ENCODE measurements at regions not wholly inside any gene's neighbourhood (a gene's known extent, or its start where the extent isn't known, plus 50 kb on each side); places are given as distances from the start of the nearest gene placed in this dataset.
"Not testable (repeated sequence)": the region's sequence is repeated elsewhere in the genome, so short reads cannot be mapped to it uniquely, and the experiment has no call there.

GRCh38 chr4:121616449-121616848, 80.3 kb downstream of the ANXA5 start:
- not testable (repeated sequence) for DNase-seq

- DNase-seq: no peak
These were observed 82.7 kb downstream of the ANXA5 start for GRCh38 chr4:121614101-121614500.

- peak; percentile 23 for DNase-seq
These were observed 97.7 kb downstream of the ANXA5 start for GRCh38 chr4:121599049-121599448.

GRCh38 chr4:121597346-121597934, 99.3 kb downstream of the ANXA5 start:
- DNase-seq: no peak

- DNase-seq: peak; percentile 95
These were observed 101.8 kb downstream of the ANXA5 start for GRCh38 chr4:121594796-121595526.

- DNase-seq: no peak
These were observed 103.0 kb downstream of the ANXA5 start for GRCh38 chr4:121593760-121594159.

- DNase-seq: not testable (repeated sequence)
These were observed 104.5 kb downstream of the ANXA5 start for GRCh38 chr4:121592257-121592656.

GRCh38 chr4:121584836-121585235, 111.9 kb downstream of the ANXA5 start:
- no peak for DNase-seq

- no peak for DNase-seq
These were observed 113.4 kb downstream of the ANXA5 start for GRCh38 chr4:121583396-121583795.

- no peak for DNase-seq
These were observed 114.5 kb downstream of the ANXA5 start for GRCh38 chr4:121582296-121582695.

- not testable (repeated sequence) for DNase-seq
These were observed 121.4 kb downstream of the ANXA5 start for GRCh38 chr4:121575392-121575791.

GRCh38 chr4:121574618-121575017, 122.2 kb downstream of the ANXA5 start:
- DNase-seq: no peak

GRCh38 chr4:121567748-121568147, 129.0 kb downstream of the ANXA5 start:
- no peak for DNase-seq

- no peak for DNase-seq
These were observed 131.9 kb downstream of the ANXA5 start for GRCh38 chr4:121564840-121565375.

GRCh38 chr4:121562811-121563210, 134.0 kb downstream of the ANXA5 start:
- no peak for DNase-seq

GRCh38 chr4:121555315-121556107, 141.3 kb downstream of the ANXA5 start:
- no peak for DNase-seq

- peak; percentile 47 for DNase-seq
These were observed 142.4 kb downstream of the ANXA5 start for GRCh38 chr4:121554382-121554781.

GRCh38 chr4:121551881-121552280, 144.9 kb downstream of the ANXA5 start:
- peak; percentile 75 for DNase-seq

GRCh38 chr4:121551271-121551670, 145.5 kb downstream of the ANXA5 start:
- DNase-seq: peak; percentile 5

GRCh38 chr4:121541696-121542095, 155.1 kb downstream of the ANXA5 start:
- no peak for DNase-seq

GRCh38 chr4:121535351-121535750, 154.5 kb upstream of the QRFPR start:
- DNase-seq: no peak

GRCh38 chr4:121534187-121534586, 153.4 kb upstream of the QRFPR start:
- no peak for DNase-seq

GRCh38 chr4:121526509-121526908, 145.7 kb upstream of the QRFPR start:
- no peak for DNase-seq

Data from dermis blood vessel endothelial cell (primary cell).